Esophagus muscularis mucosa (tissue), 3 donors: ENCODE measurements at regions not wholly inside any gene's neighbourhood (a gene's known extent, or its start where the extent isn't known, plus 50 kb on each side); places are given as distances from the start of the nearest gene placed in this dataset.
"Not testable (repeated sequence)": the region's sequence is repeated elsewhere in the genome, so short reads cannot be mapped to it uniquely, and the experiment has no call there.

Experiments used
- CTCF ChIP-seq, 3 experiments: fragments of 200-600 bp in 2 of 3; fragments of 450-650 bp in 1 of 3; sonication (generic) in 2 of 3; IDR thresholded peaks; one replicate each; pipeline ENCODE4 v1.5.1; 2017 to 2019; ENCODE audit warnings: antibody characterized with exemption in 3 of 3, mild to moderate bottlenecking in 2 of 3, moderate library complexity in 1 of 3
- POLR2A ChIP-seq: fragments of 450-650 bp; IDR thresholded peaks from one replicate; pipeline ENCODE4 v1.6.1; 2017; ENCODE audit warnings: antibody characterized with exemption, moderate library complexity, mild to moderate bottlenecking, low read depth
- POLR2AphosphoS5 ChIP-seq, 2 donors: sonication (generic); formaldehyde crosslinking; IDR thresholded peaks; one replicate each; pipeline ENCODE4 v1.6.1; 2017; ENCODE audit warnings: antibody characterized with exemption in 2 of 2

- TF ChIP-seq CTCF (IDR thresholded peaks at IDR 0.05); POLR2AphosphoS5 (IDR thresholded peaks at IDR 0.05); POLR2A: not testable (repeated sequence)
Observed at GRCh38 chr1:115147928-115148327, 58.6 kb upstream of the TSPAN2 start.
